ENCODE measurements at regions not wholly inside any gene's neighbourhood (a gene's known extent, or its start where the extent isn't known, plus 50 kb on each side); places are given as distances from the start of the nearest gene placed in this dataset.

DNA sequence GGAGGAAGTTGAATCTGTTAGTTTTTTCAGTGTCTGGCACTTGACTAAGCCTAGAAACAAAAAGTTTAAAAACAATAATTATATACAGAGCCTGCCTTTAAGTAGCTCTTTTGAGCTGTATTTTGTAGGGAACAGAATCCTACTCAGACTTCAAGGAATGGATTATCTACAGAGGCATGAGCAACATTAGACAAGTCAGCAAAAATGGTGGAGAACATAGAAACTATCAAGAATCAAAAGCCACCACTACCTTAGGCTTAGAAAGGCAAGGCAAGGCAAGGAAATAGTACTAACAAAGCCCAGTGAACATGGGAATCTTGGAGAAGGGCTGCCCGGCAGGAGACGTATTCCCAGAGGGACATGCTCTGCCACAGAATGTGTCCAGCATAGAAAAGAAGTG lies 353.6 kb upstream of the FAT3 start:
- no peaks in the 10 kb centered on the region for H3K4me1 ChIP-seq (ENCODE audit: control insufficient read depth, insufficient read depth, low read length)
- H3K36me3 ChIP-seq (ENCODE audit: control insufficient read depth, insufficient read depth, low read length), result no peaks in the 10 kb centered on the region
- no peak overlapping the region for H3K27ac ChIP-seq (ENCODE audit: low read depth, low read length)
- no peak overlapping the region for H3K4me3 ChIP-seq (ENCODE audit: low read depth, low read length)
- no peaks in the 10 kb centered on the region for H3K9me3 ChIP-seq (ENCODE audit: control insufficient read depth, insufficient read depth, low read depth, low read length)
- no peak overlapping the region for H3K9ac ChIP-seq (ENCODE audit: low read length)
- H3K27me3 ChIP-seq (ENCODE audit: control insufficient read depth, insufficient read depth, low read length), result no peaks in the 10 kb centered on the region

DNA sequence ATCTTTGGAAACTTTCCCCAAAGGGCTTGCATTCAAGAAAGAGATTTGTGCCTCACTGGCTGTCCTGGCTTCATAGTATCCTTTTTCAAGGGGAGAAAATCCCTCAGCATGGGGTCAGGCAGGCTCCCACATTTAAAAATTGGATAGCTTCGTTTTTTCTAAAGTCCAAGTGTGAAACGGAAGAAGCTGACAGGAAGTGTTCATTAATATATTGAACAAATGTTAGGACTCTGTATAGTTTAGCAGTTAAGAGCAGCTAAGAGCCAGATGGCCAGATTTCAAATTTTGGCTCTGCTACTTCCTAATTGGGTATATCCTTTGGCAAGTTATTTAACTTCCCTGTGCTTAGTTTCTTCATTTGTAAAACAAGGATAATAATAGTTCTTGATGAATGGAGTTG lies 354.9 kb upstream of the FAT3 start:
- no peaks in the 10 kb centered on the region for H3K9me3 ChIP-seq (ENCODE audit: control insufficient read depth, insufficient read depth, low read depth, low read length)
- no peak overlapping the region for H3K27ac ChIP-seq (ENCODE audit: low read depth, low read length)
- H3K9ac ChIP-seq (ENCODE audit: low read length), result no peak overlapping the region
- no peak overlapping the region for H3K4me3 ChIP-seq (ENCODE audit: low read depth, low read length)
- no peaks in the 10 kb centered on the region for H3K36me3 ChIP-seq (ENCODE audit: control insufficient read depth, insufficient read depth, low read length)
- H3K27me3 ChIP-seq (ENCODE audit: control insufficient read depth, insufficient read depth, low read length), result no peaks in the 10 kb centered on the region
- no peaks in the 10 kb centered on the region for H3K4me1 ChIP-seq (ENCODE audit: control insufficient read depth, insufficient read depth, low read length)

DNA sequence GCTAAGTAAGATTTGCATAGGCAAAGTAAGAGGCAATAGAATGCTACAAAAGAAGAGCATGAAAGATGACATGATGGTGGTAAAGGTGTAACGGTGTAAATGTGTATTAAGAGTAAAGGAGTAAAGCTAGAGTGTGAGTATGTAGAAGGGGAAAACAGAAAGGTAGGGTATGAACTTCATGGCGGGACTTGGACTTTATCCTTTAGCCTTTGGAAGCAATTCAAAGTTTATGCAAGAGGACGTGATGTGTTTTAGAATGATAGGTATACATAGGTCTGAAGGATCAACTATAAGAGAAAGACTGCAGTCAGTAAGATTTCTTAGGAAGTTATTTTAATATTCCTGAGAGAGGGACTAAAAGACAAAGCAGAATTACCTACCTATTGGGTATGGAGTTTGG lies 358.0 kb upstream of the FAT3 start:
- Histone ChIP-seq H3K27ac (ENCODE audit: low read depth, low read length) (no peak overlapping the region), H3K9ac (ENCODE audit: low read length) (no peak overlapping the region), H3K36me3 (ENCODE audit: control insufficient read depth, insufficient read depth, low read length) (no peaks in the 10 kb centered on the region), H3K4me1 (ENCODE audit: control insufficient read depth, insufficient read depth, low read length) (no peaks in the 10 kb centered on the region), H3K27me3 (ENCODE audit: control insufficient read depth, insufficient read depth, low read length) (no peaks in the 10 kb centered on the region), H3K4me3 (ENCODE audit: low read depth, low read length) (no peak overlapping the region), H3K9me3 (ENCODE audit: control insufficient read depth, insufficient read depth, low read depth, low read length) (no peaks in the 10 kb centered on the region)

DNA sequence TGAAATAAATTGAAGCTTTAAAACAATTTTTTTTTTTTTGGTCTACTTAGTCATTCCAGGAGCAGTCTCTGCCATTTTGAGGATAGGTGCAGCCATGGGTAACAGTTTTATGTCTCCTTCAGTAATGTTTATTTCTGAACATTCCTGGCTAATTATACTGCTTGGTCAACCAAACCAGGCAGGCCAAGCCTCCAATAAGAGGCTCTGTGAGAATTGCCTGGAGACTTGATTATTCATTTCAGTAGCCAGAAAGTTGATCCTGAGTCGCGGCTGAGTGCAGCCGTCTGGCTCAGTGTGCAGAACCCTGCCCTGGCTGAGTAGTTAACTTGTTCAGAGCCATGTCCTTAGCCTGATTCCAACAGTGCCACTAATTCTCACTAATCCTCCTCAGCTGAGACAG lies 364.0 kb upstream of the FAT3 start:
- H3K9ac ChIP-seq (ENCODE audit: low read length), result no peak overlapping the region
- H3K4me3 ChIP-seq (ENCODE audit: low read depth, low read length), result no peak overlapping the region
- no peak overlapping the region for H3K27ac ChIP-seq (ENCODE audit: low read depth, low read length)
- no peaks in the 10 kb centered on the region for H3K4me1 ChIP-seq (ENCODE audit: control insufficient read depth, insufficient read depth, low read length)
- H3K9me3 ChIP-seq (ENCODE audit: control insufficient read depth, insufficient read depth, low read depth, low read length), result no peaks in the 10 kb centered on the region
- H3K27me3 ChIP-seq (ENCODE audit: control insufficient read depth, insufficient read depth, low read length), result no peaks in the 10 kb centered on the region
- H3K36me3 ChIP-seq (ENCODE audit: control insufficient read depth, insufficient read depth, low read length), result no peaks in the 10 kb centered on the region

DNA sequence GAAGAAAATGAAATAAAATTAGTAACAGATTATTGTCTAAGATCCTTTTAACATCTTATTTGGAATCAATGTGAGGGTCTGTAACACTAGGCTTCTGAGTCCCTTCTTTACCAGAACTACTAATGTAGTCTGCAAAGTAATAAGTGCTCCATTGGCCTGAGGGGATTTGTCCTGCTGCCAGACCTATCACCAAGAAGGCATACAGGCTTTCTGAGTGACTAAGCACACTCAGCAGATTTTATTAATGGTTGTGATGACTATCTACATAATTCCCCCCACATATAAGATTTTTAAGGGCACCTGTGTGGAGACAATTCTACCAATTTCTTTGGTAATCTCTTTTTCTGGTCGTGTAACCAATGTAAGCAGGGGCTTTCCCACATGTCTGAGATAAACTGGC lies 365.0 kb upstream of the FAT3 start:
- Histone ChIP-seq H3K4me3 (ENCODE audit: low read depth, low read length) (no peak overlapping the region), H3K9me3 (ENCODE audit: control insufficient read depth, insufficient read depth, low read depth, low read length) (no peaks in the 10 kb centered on the region), H3K27me3 (ENCODE audit: control insufficient read depth, insufficient read depth, low read length) (no peaks in the 10 kb centered on the region), H3K36me3 (ENCODE audit: control insufficient read depth, insufficient read depth, low read length) (no peaks in the 10 kb centered on the region), H3K4me1 (ENCODE audit: control insufficient read depth, insufficient read depth, low read length) (no peaks in the 10 kb centered on the region), H3K9ac (ENCODE audit: low read length) (no peak overlapping the region), H3K27ac (ENCODE audit: low read depth, low read length) (no peak overlapping the region)

DNA sequence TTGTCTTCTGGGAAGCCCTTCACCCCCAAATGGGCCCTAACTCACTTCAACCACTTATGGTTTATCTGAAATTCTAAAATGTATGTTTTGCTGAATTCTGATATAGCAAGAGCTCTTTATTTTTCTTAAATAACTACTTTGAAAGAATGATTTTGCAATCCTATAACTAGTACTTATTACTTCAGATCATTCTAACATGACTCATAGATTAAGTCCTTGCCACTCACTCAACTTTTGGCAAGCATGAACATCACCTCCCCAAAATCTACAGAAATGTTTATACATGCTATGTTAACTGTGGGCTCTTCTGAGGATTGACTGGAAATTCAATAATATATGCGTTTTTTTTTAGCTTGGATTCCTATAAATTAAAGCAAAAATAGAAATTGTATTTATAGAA lies 367.4 kb upstream of the FAT3 start:
- H3K27me3 ChIP-seq (ENCODE audit: control insufficient read depth, insufficient read depth, low read length), result no peaks in the 10 kb centered on the region
- no peak overlapping the region for H3K4me3 ChIP-seq (ENCODE audit: low read depth, low read length)
- no peaks in the 10 kb centered on the region for H3K9me3 ChIP-seq (ENCODE audit: control insufficient read depth, insufficient read depth, low read depth, low read length)
- no peak overlapping the region for H3K9ac ChIP-seq (ENCODE audit: low read length)
- no peaks in the 10 kb centered on the region for H3K4me1 ChIP-seq (ENCODE audit: control insufficient read depth, insufficient read depth, low read length)
- H3K27ac ChIP-seq (ENCODE audit: low read depth, low read length), result no peak overlapping the region
- no peaks in the 10 kb centered on the region for H3K36me3 ChIP-seq (ENCODE audit: control insufficient read depth, insufficient read depth, low read length)

DNA sequence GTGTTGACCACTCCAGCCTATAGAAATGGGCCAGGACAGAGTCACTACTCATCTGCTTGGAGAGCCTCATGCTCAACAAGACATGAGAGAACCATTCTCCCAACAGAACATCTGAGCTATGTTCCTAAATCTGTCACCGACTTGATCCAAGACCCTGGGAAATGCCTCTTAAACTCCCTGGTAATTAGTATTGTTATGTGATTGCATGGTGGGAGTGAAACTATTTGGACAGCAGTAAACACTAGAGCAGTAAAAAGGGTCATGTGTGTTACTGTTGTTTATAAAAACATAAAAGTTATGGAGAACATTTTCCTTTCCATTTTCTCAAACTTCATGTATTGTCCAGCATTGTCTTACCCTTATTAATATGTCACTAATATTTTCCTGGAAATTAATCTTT lies 369.8 kb upstream of the FAT3 start:
- no peak overlapping the region for H3K27ac ChIP-seq (ENCODE audit: low read depth, low read length)
- H3K9me3 ChIP-seq (ENCODE audit: control insufficient read depth, insufficient read depth, low read depth, low read length), result no peaks in the 10 kb centered on the region
- 0 out of 2 replicates have a peak, but pooled peaks cover 6% of the 10 kb centered on the region for H3K4me1 ChIP-seq (ENCODE audit: control insufficient read depth, insufficient read depth, low read length)
- H3K4me3 ChIP-seq (ENCODE audit: low read depth, low read length), result no peak overlapping the region
- H3K36me3 ChIP-seq (ENCODE audit: control insufficient read depth, insufficient read depth, low read length), result no peaks in the 10 kb centered on the region
- no peak overlapping the region for H3K9ac ChIP-seq (ENCODE audit: low read length)
- H3K27me3 ChIP-seq (ENCODE audit: control insufficient read depth, insufficient read depth, low read length), result no peaks in the 10 kb centered on the region

DNA sequence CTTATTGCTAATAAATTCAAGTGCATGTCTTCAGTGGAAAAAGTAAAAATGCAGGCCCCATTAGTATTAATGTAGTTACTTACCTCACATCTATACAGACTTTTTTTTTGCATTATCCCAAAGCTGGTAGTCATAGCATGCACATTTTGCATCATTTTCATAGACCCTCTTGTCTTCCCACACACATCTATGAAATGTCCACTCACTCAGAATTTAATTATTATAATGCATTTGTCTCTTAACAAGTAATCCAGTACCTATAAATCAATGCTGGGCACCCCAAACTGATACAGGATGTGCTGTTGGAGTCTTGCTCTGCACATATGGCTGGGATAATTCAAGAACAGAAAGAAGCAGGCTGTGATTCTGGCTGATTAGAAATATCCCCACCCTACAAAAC lies 370.4 kb upstream of the FAT3 start:
- Histone ChIP-seq H3K27me3 (ENCODE audit: control insufficient read depth, insufficient read depth, low read length) (no peaks in the 10 kb centered on the region), H3K9me3 (ENCODE audit: control insufficient read depth, insufficient read depth, low read depth, low read length) (no peaks in the 10 kb centered on the region), H3K9ac (ENCODE audit: low read length) (no peak overlapping the region)

DNA sequence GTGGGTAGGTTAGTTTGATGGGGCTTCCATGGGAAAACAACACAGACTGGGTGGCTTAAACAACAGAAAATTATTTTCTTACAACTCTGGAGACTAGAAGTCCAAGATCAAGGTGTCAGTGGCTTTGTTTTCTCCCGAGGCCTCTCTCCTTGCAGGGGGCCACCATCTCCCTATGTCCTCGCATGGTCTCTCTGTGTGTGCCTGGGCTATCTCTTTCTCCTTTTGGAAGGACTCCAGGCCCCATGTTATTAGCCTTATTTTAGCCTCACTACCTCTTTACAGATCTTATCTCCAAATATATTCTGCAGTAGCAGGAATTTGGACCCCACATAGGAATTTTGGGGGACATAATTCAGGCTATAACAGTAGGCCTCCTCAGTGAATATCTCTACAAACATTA lies 372.7 kb upstream of the FAT3 start:
- H3K4me1 ChIP-seq (ENCODE audit: control insufficient read depth, insufficient read depth, low read length), result 0 out of 2 replicates have a peak, but pooled peaks cover 6% of the 10 kb centered on the region
- H3K9me3 ChIP-seq (ENCODE audit: control insufficient read depth, insufficient read depth, low read depth, low read length), result no peaks in the 10 kb centered on the region
- no peaks in the 10 kb centered on the region for H3K27me3 ChIP-seq (ENCODE audit: control insufficient read depth, insufficient read depth, low read length)
- no peaks in the 10 kb centered on the region for H3K36me3 ChIP-seq (ENCODE audit: control insufficient read depth, insufficient read depth, low read length)
- H3K27ac ChIP-seq (ENCODE audit: low read depth, low read length), result no peak overlapping the region
- no peak overlapping the region for H3K9ac ChIP-seq (ENCODE audit: low read length)
- no peak overlapping the region for H3K4me3 ChIP-seq (ENCODE audit: low read depth, low read length)

More for the DNA sequence above, 370.4 kb upstream of the FAT3 start:
- Histone ChIP-seq H3K27ac (ENCODE audit: low read depth, low read length) (no peak overlapping the region), H3K4me1 (ENCODE audit: control insufficient read depth, insufficient read depth, low read length) (0 out of 2 replicates have a peak, but pooled peaks cover 6% of the 10 kb centered on the region), H3K36me3 (ENCODE audit: control insufficient read depth, insufficient read depth, low read length) (no peaks in the 10 kb centered on the region), H3K4me3 (ENCODE audit: low read depth, low read length) (no peak overlapping the region)

DNA sequence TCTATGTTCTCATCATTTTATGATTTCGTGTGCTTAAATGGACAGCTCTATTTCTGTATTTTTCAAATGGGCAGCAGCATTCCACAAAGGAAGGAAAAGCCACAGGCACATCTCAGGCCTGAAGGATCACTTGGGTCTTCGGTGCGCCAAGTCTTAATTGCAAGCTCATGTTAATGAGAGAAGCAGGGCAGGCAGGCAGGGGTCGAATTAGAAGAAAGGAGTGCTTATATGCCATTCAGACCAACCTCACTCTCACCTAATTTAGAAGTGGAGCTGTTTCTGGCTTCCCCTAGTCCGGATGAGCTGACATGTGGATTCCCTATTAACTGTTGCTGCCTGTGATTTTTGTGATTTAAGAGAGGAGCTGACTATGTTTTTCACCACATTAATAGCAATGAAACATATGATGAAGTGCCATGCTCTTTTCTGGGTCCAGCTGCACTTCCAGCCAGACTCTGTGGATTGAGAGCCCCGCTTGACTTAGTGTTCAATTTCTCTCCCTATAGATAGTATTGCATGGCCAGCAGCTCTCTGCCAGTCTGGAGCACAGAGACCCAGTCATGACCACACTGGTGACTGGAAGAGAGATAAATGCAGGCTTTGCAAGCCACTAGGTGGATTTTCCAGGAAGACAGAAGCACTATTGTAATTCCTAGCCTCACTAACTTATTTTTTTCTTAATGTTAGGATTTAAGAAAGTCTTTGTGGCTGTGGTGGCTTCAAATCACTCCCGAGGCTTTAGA lies 373.9 kb upstream of the FAT3 start:
- no peaks in the 10 kb centered on the region for H3K36me3 ChIP-seq (ENCODE audit: control insufficient read depth, insufficient read depth, low read length)
- H3K9ac ChIP-seq (ENCODE audit: low read length), result no peak overlapping the region
- H3K27me3 ChIP-seq (ENCODE audit: control insufficient read depth, insufficient read depth, low read length), result no peaks in the 10 kb centered on the region
- H3K4me1 ChIP-seq (ENCODE audit: control insufficient read depth, insufficient read depth, low read length), result 0 out of 2 replicates have a peak, but pooled peaks cover 6% of the 10 kb centered on the region
- H3K4me3 ChIP-seq (ENCODE audit: low read depth, low read length), result no peak overlapping the region
- no peaks in the 10 kb centered on the region for H3K9me3 ChIP-seq (ENCODE audit: control insufficient read depth, insufficient read depth, low read depth, low read length)
- 0 out of 2 replicates have a peak overlapping the region, but pooled peaks have one; percentile 26 for H3K27ac ChIP-seq (ENCODE audit: low read depth, low read length)

DNA sequence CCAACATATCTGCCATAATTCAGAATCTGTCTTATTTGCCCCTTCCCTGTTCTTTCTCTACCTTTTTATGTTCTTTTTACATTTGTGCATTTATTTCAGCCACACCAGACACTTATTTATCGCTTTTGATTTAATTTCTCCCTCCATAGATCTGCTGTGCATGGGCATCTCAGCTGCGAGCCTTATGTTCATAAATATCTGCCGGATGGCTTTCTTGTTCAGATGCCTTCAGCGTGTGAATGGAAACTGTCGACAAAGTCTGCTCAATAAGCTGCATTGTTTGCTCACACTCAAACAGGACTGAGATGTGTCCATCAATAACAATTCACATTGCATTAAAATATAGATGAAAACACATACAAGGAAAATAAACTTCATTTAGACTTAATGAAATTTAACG lies 374.6 kb upstream of the FAT3 start:
- Histone ChIP-seq H3K27me3 (ENCODE audit: control insufficient read depth, insufficient read depth, low read length) (no peaks in the 10 kb centered on the region), H3K36me3 (ENCODE audit: control insufficient read depth, insufficient read depth, low read length) (no peaks in the 10 kb centered on the region), H3K4me1 (ENCODE audit: control insufficient read depth, insufficient read depth, low read length) (0 out of 2 replicates have a peak, but pooled peaks cover 6% of the 10 kb centered on the region), H3K4me3 (ENCODE audit: low read depth, low read length) (no peak overlapping the region), H3K9me3 (ENCODE audit: control insufficient read depth, insufficient read depth, low read depth, low read length) (no peaks in the 10 kb centered on the region), H3K27ac (ENCODE audit: low read depth, low read length) (no peak overlapping the region), H3K9ac (ENCODE audit: low read length) (no peak overlapping the region)
